Epithelial cell of proximal tubule (primary cell): ENCODE measurements at regions not wholly inside any gene's neighbourhood (a gene's known extent, or its start where the extent isn't known, plus 50 kb on each side); places are given as distances from the start of the nearest gene placed in this dataset.

Experiments
- DNase-seq: peaks from one replicate; pipeline ENCODE4 v3.0.0-alpha.2; 2011; ENCODE audit warnings: low read depth
- H3K4me3 ChIP-seq: 2 replicates; pipeline ENCODE4 v1.5.1; 2011; ENCODE audit warnings: low read depth, mild to moderate bottlenecking, low read length
- CTCF ChIP-seq: conservative IDR thresholded peaks from 2 replicates; pipeline ENCODE4 v1.5.1; 2012; ENCODE audit warnings: low read depth, mild to moderate bottlenecking, low read length

GRCh38 chr14:34187061-34187460 lies 236.2 kb upstream of the EGLN3 start:
- DNase-seq = no peak
- TF ChIP-seq CTCF = no peak
- H3K4me3 ChIP-seq = no peak overlapping the region

- DNase-seq = no peak
- no peak for TF ChIP-seq CTCF
These were observed 233.3 kb upstream of the EGLN3 start for GRCh38 chr14:34184126-34184525.

GRCh38 chr14:34183478-34183877 lies 232.6 kb upstream of the EGLN3 start:
- TF ChIP-seq CTCF = no peak
- DNase-seq = no peak
- H3K4me3 ChIP-seq = no peak overlapping the region

More at GRCh38 chr14:34184126-34184525, 233.3 kb upstream of the EGLN3 start:
- no peak overlapping the region for H3K4me3 ChIP-seq

- no peak for DNase-seq
- no peak for TF ChIP-seq CTCF
- no peak overlapping the region for H3K4me3 ChIP-seq
These were observed 230.5 kb upstream of the EGLN3 start for GRCh38 chr14:34181338-34181737.

- no peak overlapping the region for H3K4me3 ChIP-seq
- no peak for TF ChIP-seq CTCF
- no peak for DNase-seq
These were observed 230.0 kb upstream of the EGLN3 start for GRCh38 chr14:34180869-34181268.

GRCh38 chr14:34180434-34180833 lies 229.6 kb upstream of the EGLN3 start:
- H3K4me3 ChIP-seq = no peak overlapping the region
- no peak for DNase-seq
- no peak for TF ChIP-seq CTCF

GRCh38 chr14:34179727-34180126 lies 228.9 kb upstream of the EGLN3 start:
- no peak overlapping the region for H3K4me3 ChIP-seq
- DNase-seq = no peak
- TF ChIP-seq CTCF = no peak
